ENCODE measurements at regions not wholly inside any gene's neighbourhood (a gene's known extent, or its start where the extent isn't known, plus 50 kb on each side); places are given as distances from the start of the nearest gene placed in this dataset.

- 21% methylated on average over 21 of the region's 21 CpGs for WGBS (ENCODE audit: low lambda C conversion rate, missing lambda C conversion rate)
- peak overlapping the region; percentile 30 for H3K4me2 ChIP-seq
Observed at GRCh38 chr20:40962733-40963504, 65.7 kb upstream of the TOP1 start.

GRCh38 chr20:40963505-40963845, 65.1 kb upstream of the TOP1 start:
- Histone ChIP-seq H3K4me3 (no peak overlapping the region), H4K20me1 (ENCODE audit: insufficient read depth, poor library complexity, severe bottlenecking) (no peaks in the 10 kb centered on the region), H3K9me2 (replicated peaks; ENCODE audit: insufficient read depth) (no peaks in the 10 kb centered on the region), H2AFZ (no peak overlapping the region), H3K27ac (no peak overlapping the region), H3K36me3 (replicated peaks; ENCODE audit: insufficient read depth, low read depth) (no peaks in the 10 kb centered on the region), H3K79me2 (no peaks in the 10 kb centered on the region), H3K9me3 (ENCODE audit: low read depth) (no peaks in the 10 kb centered on the region), H3K4me1 (ENCODE audit: insufficient read depth) (no peaks in the 10 kb centered on the region), H3K4me2 (no peak overlapping the region), H3K27me3 (no peaks in the 10 kb centered on the region)
- no peak for DNase-seq (ENCODE audit: low spot score)
- TF ChIP-seq EZH2 (IDR thresholded peaks at IDR 0.05; ENCODE audit: borderline replicate concordance) (no peak), CTCF (IDR thresholded peaks at IDR 0.05; ENCODE audit: poor library complexity) (no peak), EZH2phosphoT487 (IDR thresholded peaks at IDR 0.05; ENCODE audit: low read depth, severe bottlenecking, unreplicated experiment) (no peak)
- WGBS (ENCODE audit: low lambda C conversion rate, missing lambda C conversion rate), result 89% methylated on average over 7 of the region's 7 CpGs

More at GRCh38 chr20:40962733-40963504, 65.7 kb upstream of the TOP1 start:
- Histone ChIP-seq H3K79me2 (no peaks in the 10 kb centered on the region), H3K27me3 (no peaks in the 10 kb centered on the region), H2AFZ (no peak overlapping the region), H3K36me3 (replicated peaks; ENCODE audit: insufficient read depth, low read depth) (no peaks in the 10 kb centered on the region), H3K9me2 (replicated peaks; ENCODE audit: insufficient read depth) (no peaks in the 10 kb centered on the region), H3K4me3 (no peak overlapping the region), H3K4me1 (ENCODE audit: insufficient read depth) (no peaks in the 10 kb centered on the region), H3K27ac (no peak overlapping the region), H3K9me3 (ENCODE audit: low read depth) (no peaks in the 10 kb centered on the region), H4K20me1 (ENCODE audit: insufficient read depth, poor library complexity, severe bottlenecking) (no peaks in the 10 kb centered on the region)
- DNase-seq (ENCODE audit: low spot score), result peak; percentile 82
- TF ChIP-seq EZH2phosphoT487 (IDR thresholded peaks at IDR 0.05; ENCODE audit: low read depth, severe bottlenecking, unreplicated experiment) (no peak), CTCF (IDR thresholded peaks at IDR 0.05; ENCODE audit: poor library complexity) (peak; percentile 80)

DNA sequence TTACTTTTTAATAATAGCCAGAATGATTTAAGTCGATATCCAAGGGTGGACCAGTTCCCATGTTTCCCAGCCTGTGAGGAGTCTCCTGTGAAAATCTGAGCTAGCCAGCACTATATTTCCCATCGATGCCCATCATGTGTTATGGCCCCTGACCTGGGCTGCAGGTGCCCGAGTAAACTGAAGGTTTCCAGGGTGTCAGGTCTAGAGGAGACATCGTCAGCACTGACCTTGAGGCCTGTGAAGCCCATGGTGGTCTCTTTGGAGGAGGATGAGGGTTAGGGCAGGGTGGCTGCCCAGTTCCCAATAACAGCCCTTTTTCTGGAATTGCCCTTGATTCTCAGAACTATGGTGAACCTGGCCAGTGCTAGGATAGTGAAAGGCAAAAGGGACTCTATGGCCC, 63.0 kb upstream of the TOP1 start:
- no peak for DNase-seq (ENCODE audit: low spot score)
- WGBS (ENCODE audit: low lambda C conversion rate, missing lambda C conversion rate), result 86% methylated on average over 4 of the region's 4 CpGs

More for the DNA sequence above, 63.0 kb upstream of the TOP1 start:
- Histone ChIP-seq H3K9me2 (replicated peaks; ENCODE audit: insufficient read depth) (no peaks in the 10 kb centered on the region), H3K9me3 (ENCODE audit: low read depth) (no peaks in the 10 kb centered on the region), H3K79me2 (no peaks in the 10 kb centered on the region), H3K4me1 (ENCODE audit: insufficient read depth) (no peaks in the 10 kb centered on the region), H3K4me2 (no peak overlapping the region), H3K36me3 (replicated peaks; ENCODE audit: insufficient read depth, low read depth) (no peaks in the 10 kb centered on the region), H3K27ac (no peak overlapping the region), H3K4me3 (no peak overlapping the region), H4K20me1 (ENCODE audit: insufficient read depth, poor library complexity, severe bottlenecking) (no peaks in the 10 kb centered on the region), H2AFZ (no peak overlapping the region), H3K27me3 (no peaks in the 10 kb centered on the region)
- TF ChIP-seq EZH2 (IDR thresholded peaks at IDR 0.05; ENCODE audit: borderline replicate concordance), result no peak
- no peak for TF ChIP-seq CTCF (IDR thresholded peaks at IDR 0.05; ENCODE audit: poor library complexity)
- no peak for TF ChIP-seq EZH2phosphoT487 (IDR thresholded peaks at IDR 0.05; ENCODE audit: low read depth, severe bottlenecking, unreplicated experiment)

Data from hepatocyte (in vitro differentiated cells).